IMR-90 (cell line): ENCODE measurements at regions not wholly inside any gene's neighbourhood (a gene's known extent, or its start where the extent isn't known, plus 50 kb on each side); places are given as distances from the start of the nearest gene placed in this dataset.

Experiments used
- ATAC-seq: fragments of 200-7000 bp; cut with Tn5 transposase; 2 replicates; pipeline ENCODE4 v1.9.1; 2020; ENCODE audit warnings: low read depth, mild to moderate bottlenecking, moderate library complexity
- BruUV-seq: library from RNA; stranded (reverse); fragments of 400-500 nt; replicated peaks from 2 replicates; lab custom pipeline; 2021; lab: Mats Ljungman, UMichigan
- CTCF ChIA-PET: fragments of 300-600 bp; formaldehyde crosslinking; extraction: SDS; loops from one replicate; lab custom pipeline; 2021; ENCODE audit warnings: antibody characterized with exemption; lab: Yijun Ruan, JAX
- POLR2A ChIA-PET: fragments of 300-600 bp; sonication (Branson Sonifier 250); formaldehyde crosslinking; loops from one replicate; lab custom pipeline; 2022; ENCODE audit warnings: antibody characterized with exemption; ENCODE audit not compliant: unreplicated experiment; lab: Charles Lee
- DNase-seq: peaks from one replicate; pipeline ENCODE4 v3.0.0; 2013
- H2AFZ ChIP-seq: replicated peaks from 2 replicates; pipeline ENCODE3; 2013; ENCODE audit warnings: low read length, mild to moderate bottlenecking; ENCODE audit not compliant: poor library complexity
- H2AK5ac ChIP-seq: 2 replicates; pipeline ENCODE4 v1.6.1; 2013; ENCODE audit warnings: low read depth, low read length, inconsistent platforms
- H2AK9ac ChIP-seq: replicated peaks from 2 replicates; pipeline ENCODE3; 2013; ENCODE audit warnings: mild to moderate bottlenecking, low read depth, low read length, moderate library complexity; ENCODE audit not compliant: poor library complexity
- H2BK120ac ChIP-seq: 2 replicates; pipeline ENCODE4 v1.6.1; 2013; ENCODE audit warnings: low read depth, low read length, inconsistent platforms
- H2BK15ac ChIP-seq: 3 replicates; pipeline ENCODE4 v1.6.1; 2013; ENCODE audit warnings: low read depth, low read length, inconsistent platforms
- H2BK20ac ChIP-seq: 2 replicates; pipeline ENCODE4 v1.6.1; 2013; ENCODE audit warnings: low read depth, mild to moderate bottlenecking, inconsistent platforms, low read length, moderate library complexity
- H2BK5ac ChIP-seq: 2 replicates; pipeline ENCODE4 v1.6.1; 2013; ENCODE audit warnings: mild to moderate bottlenecking, low read depth, low read length, inconsistent platforms; ENCODE audit not compliant: poor library complexity, severe bottlenecking
- H3K14ac ChIP-seq: replicated peaks from 2 replicates; pipeline ENCODE4 v1.6.1; 2013; ENCODE audit warnings: low read depth, low read length, inconsistent platforms
- H3K18ac ChIP-seq: 2 replicates; pipeline ENCODE4 v1.6.1; 2013; ENCODE audit warnings: low read depth, low read length, control low read depth
- H3K23ac ChIP-seq: 2 replicates; pipeline ENCODE4 v1.6.1; 2013; ENCODE audit warnings: low read depth, low read length, inconsistent platforms
- H3K27ac ChIP-seq: 2 replicates; pipeline ENCODE4 v1.5.1; 2013; ENCODE audit warnings: mild to moderate bottlenecking, control low read depth, low read length; ENCODE audit not compliant: insufficient read depth
- H3K27me3 ChIP-seq: 2 replicates; pipeline ENCODE4 v1.6.1; 2013; ENCODE audit warnings: low read length; ENCODE audit not compliant: control insufficient read depth, insufficient read depth
- H3K36me3 ChIP-seq: 2 replicates; pipeline ENCODE4 v1.6.1; 2013; ENCODE audit warnings: low read length, mixed read lengths; ENCODE audit not compliant: control insufficient read depth, insufficient read depth
- H3K4ac ChIP-seq: 2 replicates; pipeline ENCODE4 v1.6.1; 2013; ENCODE audit warnings: low read depth, low read length, inconsistent platforms
- H3K4me1 ChIP-seq: 2 replicates; pipeline ENCODE4 v1.6.1; 2013; ENCODE audit warnings: low read length, mixed read lengths; ENCODE audit not compliant: control insufficient read depth, insufficient read depth
- H3K4me2 ChIP-seq: 2 replicates; pipeline ENCODE4 v1.6.1; 2013; ENCODE audit warnings: low read depth, mild to moderate bottlenecking, control low read depth, low read length, moderate library complexity
- H3K4me3 ChIP-seq: 2 replicates; pipeline ENCODE4 v1.5.1; 2013; ENCODE audit warnings: low read depth, mild to moderate bottlenecking, control low read depth, low read length, moderate library complexity; ENCODE audit not compliant: insufficient read depth
- H3K56ac ChIP-seq: 2 replicates; pipeline ENCODE4 v1.6.1; 2013; ENCODE audit warnings: low read length, inconsistent platforms; ENCODE audit not compliant: insufficient read depth; ENCODE audit errors: extremely low read depth
- H3K79me1 ChIP-seq, 2 experiments: 2 replicates each; pipeline ENCODE4 v1.6.1; 2013; ENCODE audit warnings: low read length in 2 of 2, inconsistent platforms in 1 of 2, low read depth in 1 of 2
- H3K9ac ChIP-seq: 2 replicates; pipeline ENCODE4 v1.6.1; 2013; ENCODE audit warnings: low read depth, low read length, control low read depth
- H3K9me1 ChIP-seq: 2 replicates; pipeline ENCODE4 v1.6.1; 2013; ENCODE audit warnings: low read length, inconsistent platforms; ENCODE audit not compliant: insufficient read depth
- H3K9me3 ChIP-seq: 2 replicates; pipeline ENCODE4 v1.6.1; 2013; ENCODE audit warnings: low read length; ENCODE audit not compliant: control insufficient read depth, insufficient read depth
- H4K20me1 ChIP-seq: 2 replicates; pipeline ENCODE4 v1.6.1; 2013; ENCODE audit warnings: low read length, inconsistent platforms; ENCODE audit not compliant: insufficient read depth
- H4K5ac ChIP-seq: 2 replicates; pipeline ENCODE4 v1.6.1; 2013; ENCODE audit warnings: mild to moderate bottlenecking, low read depth, low read length, control low read depth
- H4K8ac ChIP-seq, 2 experiments: 2 replicates each; pipeline ENCODE4 v1.6.1; 2013; ENCODE audit warnings: low read depth in 2 of 2, low read length in 2 of 2, control low read depth in 1 of 2, inconsistent platforms in 1 of 2
- H4K91ac ChIP-seq: 2 replicates; pipeline ENCODE4 v1.6.1; 2013; ENCODE audit warnings: low read depth, low read length, inconsistent platforms; ENCODE audit not compliant: insufficient read depth
- BHLHE40 ChIP-seq: fragments of 150-350 bp; IDR thresholded peaks from 2 replicates; pipeline ENCODE4 v1.6.1; 2016; ENCODE audit warnings: mild to moderate bottlenecking, low read depth, low read length
- CEBPB ChIP-seq: IDR thresholded peaks from 2 replicates; pipeline ENCODE4 v1.6.1; 2012; ENCODE audit warnings: low read depth, low read length, improper control_type of control experiment
- CHD1 ChIP-seq: IDR thresholded peaks from 2 replicates; pipeline ENCODE4 v1.6.1; 2012; ENCODE audit warnings: low read depth, low read length, improper control_type of control experiment
- ELK1 ChIP-seq: fragments of 150-350 bp; IDR thresholded peaks from 2 replicates; pipeline ENCODE4 v1.6.1; 2016; ENCODE audit warnings: low read depth, mild to moderate bottlenecking, low read length, moderate library complexity, borderline replicate concordance
- FOS ChIP-seq: fragments of 150-350 bp; IDR thresholded peaks from 2 replicates; pipeline ENCODE4 v1.6.1; 2016; ENCODE audit warnings: low read depth, low read length
- MAFK ChIP-seq: IDR thresholded peaks from 2 replicates; pipeline ENCODE4 v1.6.1; 2012; ENCODE audit warnings: low read depth, low read length, improper control_type of control experiment
- MAZ ChIP-seq: IDR thresholded peaks from 2 replicates; pipeline ENCODE4 v1.6.1; 2012; ENCODE audit warnings: low read depth, mild to moderate bottlenecking, low read length, improper control_type of control experiment, moderate library complexity, borderline replicate concordance
- MXI1 ChIP-seq: IDR thresholded peaks from 2 replicates; pipeline ENCODE4 v1.6.1; 2012; ENCODE audit warnings: low read depth, mild to moderate bottlenecking, low read length, moderate library complexity, borderline replicate concordance
- NFE2L2 ChIP-seq: fragments of 150-350 bp; IDR thresholded peaks from 2 replicates; pipeline ENCODE4 v1.6.1; 2016; ENCODE audit warnings: low read depth, mild to moderate bottlenecking, low read length
- RAD21 ChIP-seq: IDR thresholded peaks from 2 replicates; pipeline ENCODE4 v1.6.1; 2012; ENCODE audit warnings: low read length, improper control_type of control experiment
- RCOR1 ChIP-seq: IDR thresholded peaks from 2 replicates; pipeline ENCODE4 v1.6.1; 2012; ENCODE audit warnings: mild to moderate bottlenecking, low read length, improper control_type of control experiment; ENCODE audit not compliant: insufficient replicate concordance
- RFX5 ChIP-seq: IDR thresholded peaks from 2 replicates; pipeline ENCODE4 v1.8.0; 2012; ENCODE audit warnings: low read depth, mild to moderate bottlenecking, low read length, moderate library complexity
- SMC3 ChIP-seq: fragments of 150-350 bp; IDR thresholded peaks from 2 replicates; pipeline ENCODE4 v1.6.1; 2016; ENCODE audit warnings: low read depth, mild to moderate bottlenecking, antibody characterized with exemption, low read length, moderate library complexity
- WGBS, 2 experiments: methylation state at CpG; one replicate each; pipeline versions ENCODE4 v1.1.5 to v1.1.7; 2013; ENCODE audit warnings: missing lambda C conversion rate in 2 of 2; ENCODE audit not compliant: insufficient read length in 1 of 2; ENCODE audit errors: extremely low coverage in 2 of 2; 5-methylcytosine and 5-hydroxymethylcytosine counted together
- dilution Hi-C: fragments of 300-500 bp; cut with HindIII; formaldehyde crosslinking; loops from one replicate; pipeline ENCODE4 v1.14.3; 2018; ENCODE audit warnings: low sequenced_read_pairs; ENCODE audit not compliant: unreplicated experiment
- in situ Hi-C: fragments of 300-500 bp; cut with MboI; formaldehyde crosslinking; loops from 3 replicates; pipeline ENCODE4 v1.14.3; 2019; ENCODE audit warnings: low sequenced_read_pairs, inconsistent platforms, mixed read lengths
- intact Hi-C: fragments of 100-400 bp; cut with micrococcal nuclease; formaldehyde crosslinking; loops from 2 replicates; pipeline ENCODE4 v1.10.0; 2022
- TF ChIP-seq, protein P1 (sequence below): fragments of 150-350 bp; IDR thresholded peaks from 2 replicates; pipeline ENCODE4 v1.6.1; 2017; ENCODE audit warnings: mild to moderate bottlenecking, antibody characterized with exemption, low read length, low read depth
- TF ChIP-seq, protein P2 (sequence below): conservative IDR thresholded peaks from 2 replicates; pipeline ENCODE4 v1.5.1; 2012; ENCODE audit warnings: mild to moderate bottlenecking, low read depth, low read length, improper control_type of control experiment

DNA sequence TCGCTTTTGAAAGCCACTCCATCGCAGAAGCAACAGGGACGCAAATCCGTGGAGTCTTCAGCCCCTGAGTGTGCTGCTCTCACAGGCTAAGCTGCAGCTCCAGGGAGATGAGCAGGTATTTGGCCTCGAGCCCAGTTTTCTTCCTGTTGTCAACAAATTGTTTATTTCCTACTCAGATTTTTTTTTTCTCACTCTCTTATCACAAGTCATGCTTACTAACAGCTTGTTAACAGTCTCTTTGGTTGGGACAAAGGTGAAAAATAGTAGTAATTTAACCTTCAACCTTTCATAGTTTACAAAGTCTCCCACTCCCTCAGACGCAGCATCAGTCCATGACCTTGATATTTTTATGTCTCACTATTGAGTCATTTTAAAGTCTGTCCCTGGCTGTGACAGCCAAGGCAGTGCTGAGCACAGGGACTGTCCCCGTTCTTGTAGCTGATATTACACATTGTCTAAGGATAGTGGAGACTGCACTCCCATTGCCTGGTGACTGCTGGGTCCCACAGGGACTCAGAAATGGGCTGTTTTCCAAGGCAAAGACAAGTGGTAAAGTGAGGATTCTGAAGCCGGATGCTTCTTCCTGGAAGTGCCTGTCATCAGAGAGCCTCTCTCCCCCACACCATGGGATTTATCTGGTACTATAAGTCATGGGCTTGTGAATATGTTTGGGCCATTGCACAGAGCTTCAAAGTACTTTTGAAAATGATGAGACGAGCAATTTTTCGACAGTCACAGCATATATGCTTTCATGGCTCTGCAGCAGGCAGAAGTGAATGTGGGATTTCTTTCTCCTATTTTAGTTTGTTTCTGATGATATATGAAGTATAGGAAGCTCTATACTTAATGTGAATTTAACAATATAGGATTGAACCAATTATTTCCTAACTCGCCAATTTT, 59.8 kb upstream of the UNC13C start:
- Histone ChIP-seq H3K4me3 (no peak overlapping the region), H4K91ac (no peak overlapping the region), H4K5ac (no peak overlapping the region), H2BK15ac (no peak overlapping the region), H3K79me1 (no peaks in the 10 kb centered on the region), H2BK20ac (no peak overlapping the region), H2AK5ac (no peak overlapping the region), H3K27ac (no peak overlapping the region), H4K20me1 (no peaks in the 10 kb centered on the region), H2AK9ac (no peak overlapping the region), H3K9ac (no peak overlapping the region), H3K18ac (no peak overlapping the region), H3K9me1 (no peaks in the 10 kb centered on the region), H3K36me3 (no peaks in the 10 kb centered on the region), H2BK120ac (no peak overlapping the region), H3K27me3 (no peaks in the 10 kb centered on the region), H3K9me3 (peaks cover 5% of the 10 kb centered on the region), H3K14ac (no peak overlapping the region), H2AFZ (no peak overlapping the region), H3K4me1 (no peaks in the 10 kb centered on the region), H3K4ac (no peak overlapping the region), H3K56ac (no peak overlapping the region), H3K4me2 (no peak overlapping the region), H4K8ac (no peak overlapping the region), H2BK5ac (no peak overlapping the region), H3K23ac (no peak overlapping the region)
- in situ Hi-C loops (no loop called here), intact Hi-C loops (no loop called here), dilution Hi-C loops (no loop called here)
- ChIA-PET POLR2A (no interaction called here), CTCF (no interaction called here)
- TF ChIP-seq MAFK: no peak
- no peak for TF ChIP-seq MXI1
- TF ChIP-seq, protein P1, sequence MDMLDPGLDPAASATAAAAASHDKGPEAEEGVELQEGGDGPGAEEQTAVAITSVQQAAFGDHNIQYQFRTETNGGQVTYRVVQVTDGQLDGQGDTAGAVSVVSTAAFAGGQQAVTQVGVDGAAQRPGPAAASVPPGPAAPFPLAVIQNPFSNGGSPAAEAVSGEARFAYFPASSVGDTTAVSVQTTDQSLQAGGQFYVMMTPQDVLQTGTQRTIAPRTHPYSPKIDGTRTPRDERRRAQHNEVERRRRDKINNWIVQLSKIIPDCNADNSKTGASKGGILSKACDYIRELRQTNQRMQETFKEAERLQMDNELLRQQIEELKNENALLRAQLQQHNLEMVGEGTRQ: no peak
- no peak for TF ChIP-seq SMC3
- no peak for TF ChIP-seq RCOR1
- TF ChIP-seq, protein P2, sequence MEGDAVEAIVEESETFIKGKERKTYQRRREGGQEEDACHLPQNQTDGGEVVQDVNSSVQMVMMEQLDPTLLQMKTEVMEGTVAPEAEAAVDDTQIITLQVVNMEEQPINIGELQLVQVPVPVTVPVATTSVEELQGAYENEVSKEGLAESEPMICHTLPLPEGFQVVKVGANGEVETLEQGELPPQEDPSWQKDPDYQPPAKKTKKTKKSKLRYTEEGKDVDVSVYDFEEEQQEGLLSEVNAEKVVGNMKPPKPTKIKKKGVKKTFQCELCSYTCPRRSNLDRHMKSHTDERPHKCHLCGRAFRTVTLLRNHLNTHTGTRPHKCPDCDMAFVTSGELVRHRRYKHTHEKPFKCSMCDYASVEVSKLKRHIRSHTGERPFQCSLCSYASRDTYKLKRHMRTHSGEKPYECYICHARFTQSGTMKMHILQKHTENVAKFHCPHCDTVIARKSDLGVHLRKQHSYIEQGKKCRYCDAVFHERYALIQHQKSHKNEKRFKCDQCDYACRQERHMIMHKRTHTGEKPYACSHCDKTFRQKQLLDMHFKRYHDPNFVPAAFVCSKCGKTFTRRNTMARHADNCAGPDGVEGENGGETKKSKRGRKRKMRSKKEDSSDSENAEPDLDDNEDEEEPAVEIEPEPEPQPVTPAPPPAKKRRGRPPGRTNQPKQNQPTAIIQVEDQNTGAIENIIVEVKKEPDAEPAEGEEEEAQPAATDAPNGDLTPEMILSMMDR: no peak
- no peak for TF ChIP-seq NFE2L2
- no peak for TF ChIP-seq ELK1
- TF ChIP-seq CHD1: no peak
- no peak for TF ChIP-seq CEBPB
- TF ChIP-seq MAZ: no peak
- no peak for TF ChIP-seq BHLHE40
- TF ChIP-seq RAD21: no peak
- no peak for TF ChIP-seq FOS
- no peak for TF ChIP-seq RFX5
- ATAC-seq (no peak), DNase-seq (no peak)
- no TSS peak for BruUV-seq
- 40% methylated on average over 2 of the region's 11 CpGs; no CpG with 5 or more reads in 1 of the 2 experiments for WGBS, 2 experiments
